C4-2B (cell line): ENCODE measurements at regions not wholly inside any gene's neighbourhood (a gene's known extent, or its start where the extent isn't known, plus 50 kb on each side); places are given as distances from the start of the nearest gene placed in this dataset.
"Not testable (repeated sequence)": the region's sequence is repeated elsewhere in the genome, so short reads cannot be mapped to it uniquely, and the experiment has no call there.

ENCODE experiments used
- ZFX ChIP-seq: fragments of 450-650 bp; IDR thresholded peaks from 2 replicates; pipeline ENCODE4 v1.6.1; 2017
- TF ChIP-seq, protein P1 (sequence below): fragments of 450-650 bp; conservative IDR thresholded peaks from 2 replicates; pipeline ENCODE4 v1.5.1; 2017; ENCODE audit warnings: mild to moderate bottlenecking

GRCh38 chr4:118454857-118455256 is 102.1 kb upstream of the PRSS12 start:
- TF ChIP-seq ZFX: not testable (repeated sequence)
- TF ChIP-seq, protein P1, sequence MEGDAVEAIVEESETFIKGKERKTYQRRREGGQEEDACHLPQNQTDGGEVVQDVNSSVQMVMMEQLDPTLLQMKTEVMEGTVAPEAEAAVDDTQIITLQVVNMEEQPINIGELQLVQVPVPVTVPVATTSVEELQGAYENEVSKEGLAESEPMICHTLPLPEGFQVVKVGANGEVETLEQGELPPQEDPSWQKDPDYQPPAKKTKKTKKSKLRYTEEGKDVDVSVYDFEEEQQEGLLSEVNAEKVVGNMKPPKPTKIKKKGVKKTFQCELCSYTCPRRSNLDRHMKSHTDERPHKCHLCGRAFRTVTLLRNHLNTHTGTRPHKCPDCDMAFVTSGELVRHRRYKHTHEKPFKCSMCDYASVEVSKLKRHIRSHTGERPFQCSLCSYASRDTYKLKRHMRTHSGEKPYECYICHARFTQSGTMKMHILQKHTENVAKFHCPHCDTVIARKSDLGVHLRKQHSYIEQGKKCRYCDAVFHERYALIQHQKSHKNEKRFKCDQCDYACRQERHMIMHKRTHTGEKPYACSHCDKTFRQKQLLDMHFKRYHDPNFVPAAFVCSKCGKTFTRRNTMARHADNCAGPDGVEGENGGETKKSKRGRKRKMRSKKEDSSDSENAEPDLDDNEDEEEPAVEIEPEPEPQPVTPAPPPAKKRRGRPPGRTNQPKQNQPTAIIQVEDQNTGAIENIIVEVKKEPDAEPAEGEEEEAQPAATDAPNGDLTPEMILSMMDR: not testable (repeated sequence)
